BJ (cell line): ENCODE measurements at regions not wholly inside any gene's neighbourhood (a gene's known extent, or its start where the extent isn't known, plus 50 kb on each side); places are given as distances from the start of the nearest gene placed in this dataset.

Source experiments
- CTCF ChIA-PET: fragments of 350-600 bp; formaldehyde crosslinking; extraction: SDS; loops from one replicate; lab custom pipeline; 2021; ENCODE audit warnings: antibody characterized with exemption, inconsistent platforms; lab: Yijun Ruan, JAX
- POLR2A ChIA-PET: fragments of 300-600 bp; sonication (Branson Sonifier 250); formaldehyde crosslinking; extraction: SDS; loops from one replicate; lab custom pipeline; 2021; ENCODE audit warnings: antibody characterized with exemption; lab: Charles Lee
- DNase-seq: peaks from one replicate; pipeline ENCODE4 v3.0.0-alpha.2; 2011; ENCODE audit warnings: low read depth
- H3K27me3 ChIP-seq: 2 replicates; pipeline ENCODE4 v1.6.0; 2011; ENCODE audit warnings: low read length; ENCODE audit not compliant: control insufficient read depth, insufficient read depth
- H3K36me3 ChIP-seq: 2 replicates; pipeline ENCODE4 v1.5.1; 2011; ENCODE audit warnings: low read length; ENCODE audit not compliant: control insufficient read depth, insufficient read depth
- H3K4me3 ChIP-seq: 2 replicates; pipeline ENCODE4 v1.5.1; 2011; ENCODE audit warnings: low read depth, mild to moderate bottlenecking, control low read depth, low read length
- TF ChIP-seq, protein P1 (sequence below): IDR thresholded peaks from 2 replicates; pipeline ENCODE4 v1.5.1; 2011; ENCODE audit warnings: low read depth, mild to moderate bottlenecking, control low read depth, inconsistent platforms, low read length, moderate library complexity; ENCODE audit not compliant: insufficient read depth

DNA sequence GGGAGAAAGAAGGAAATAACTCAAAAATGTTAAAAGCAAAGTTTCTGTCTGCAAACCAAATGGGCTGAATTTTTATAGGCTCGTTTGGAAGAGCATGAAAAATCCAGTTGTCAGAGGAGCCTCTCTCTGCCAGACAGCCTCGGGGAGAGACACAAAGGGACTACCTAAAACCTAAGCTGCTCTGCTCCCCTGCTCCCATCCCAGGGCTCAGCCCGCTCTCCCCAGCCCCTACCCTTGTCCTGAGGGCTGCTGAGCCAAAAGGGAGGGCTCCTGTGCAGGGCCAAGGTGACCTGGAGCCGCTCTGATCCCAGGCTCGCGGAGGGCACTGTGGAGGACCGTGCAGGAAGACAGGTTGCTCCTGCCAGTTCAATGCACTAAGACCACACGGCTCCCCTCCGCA, 96.7 kb upstream of the UQCRFS1 start:
- no peak for DNase-seq
- Histone ChIP-seq H3K4me3 (no peak overlapping the region), H3K27me3 (no peaks in the 10 kb centered on the region), H3K36me3 (no peaks in the 10 kb centered on the region)
- ChIA-PET CTCF (interaction anchor here (0.7 kb wide), 1 partner anchor 47 kb away, joined by 4 read pairs; no protein-coding TSS in a partner anchor), POLR2A (no interaction called here)
- TF ChIP-seq, protein P1, sequence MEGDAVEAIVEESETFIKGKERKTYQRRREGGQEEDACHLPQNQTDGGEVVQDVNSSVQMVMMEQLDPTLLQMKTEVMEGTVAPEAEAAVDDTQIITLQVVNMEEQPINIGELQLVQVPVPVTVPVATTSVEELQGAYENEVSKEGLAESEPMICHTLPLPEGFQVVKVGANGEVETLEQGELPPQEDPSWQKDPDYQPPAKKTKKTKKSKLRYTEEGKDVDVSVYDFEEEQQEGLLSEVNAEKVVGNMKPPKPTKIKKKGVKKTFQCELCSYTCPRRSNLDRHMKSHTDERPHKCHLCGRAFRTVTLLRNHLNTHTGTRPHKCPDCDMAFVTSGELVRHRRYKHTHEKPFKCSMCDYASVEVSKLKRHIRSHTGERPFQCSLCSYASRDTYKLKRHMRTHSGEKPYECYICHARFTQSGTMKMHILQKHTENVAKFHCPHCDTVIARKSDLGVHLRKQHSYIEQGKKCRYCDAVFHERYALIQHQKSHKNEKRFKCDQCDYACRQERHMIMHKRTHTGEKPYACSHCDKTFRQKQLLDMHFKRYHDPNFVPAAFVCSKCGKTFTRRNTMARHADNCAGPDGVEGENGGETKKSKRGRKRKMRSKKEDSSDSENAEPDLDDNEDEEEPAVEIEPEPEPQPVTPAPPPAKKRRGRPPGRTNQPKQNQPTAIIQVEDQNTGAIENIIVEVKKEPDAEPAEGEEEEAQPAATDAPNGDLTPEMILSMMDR: no peak

DNA sequence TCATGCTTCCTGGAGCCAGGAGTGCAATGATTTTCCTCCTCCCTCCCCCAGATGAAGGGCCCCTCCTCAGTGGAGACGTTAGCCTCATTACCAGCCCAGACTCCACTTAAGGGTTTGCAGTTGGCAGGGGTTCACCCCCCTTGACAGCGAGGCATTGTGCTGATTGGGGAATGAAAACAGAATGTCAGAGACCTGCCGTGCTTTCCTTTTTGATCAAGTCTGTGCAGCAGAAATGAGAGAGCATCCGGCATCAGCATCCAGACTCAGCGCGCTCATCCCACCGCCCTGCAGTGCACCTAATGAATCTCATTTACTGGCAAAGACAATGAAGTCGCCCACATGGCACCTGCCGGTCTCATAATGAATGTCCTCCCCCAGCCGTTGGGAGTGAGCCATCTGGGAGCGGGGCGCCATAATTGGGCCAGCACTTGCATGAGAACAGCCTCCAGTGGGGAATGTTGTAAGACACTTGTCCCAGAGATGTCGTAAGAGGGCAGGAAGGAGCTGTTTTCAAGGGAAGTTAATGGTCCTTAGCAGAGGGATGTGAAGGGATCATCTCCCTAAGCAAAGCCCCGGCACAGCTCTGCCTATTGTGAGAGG, 98.3 kb upstream of the UQCRFS1 start:
- TF ChIP-seq, protein P1: no peak
- ChIA-PET POLR2A (no interaction called here), CTCF (no interaction called here)
- H3K36me3 ChIP-seq: no peaks in the 10 kb centered on the region
- DNase-seq: no peak
- no peaks in the 10 kb centered on the region for H3K27me3 ChIP-seq
- no peak overlapping the region for H3K4me3 ChIP-seq

DNA sequence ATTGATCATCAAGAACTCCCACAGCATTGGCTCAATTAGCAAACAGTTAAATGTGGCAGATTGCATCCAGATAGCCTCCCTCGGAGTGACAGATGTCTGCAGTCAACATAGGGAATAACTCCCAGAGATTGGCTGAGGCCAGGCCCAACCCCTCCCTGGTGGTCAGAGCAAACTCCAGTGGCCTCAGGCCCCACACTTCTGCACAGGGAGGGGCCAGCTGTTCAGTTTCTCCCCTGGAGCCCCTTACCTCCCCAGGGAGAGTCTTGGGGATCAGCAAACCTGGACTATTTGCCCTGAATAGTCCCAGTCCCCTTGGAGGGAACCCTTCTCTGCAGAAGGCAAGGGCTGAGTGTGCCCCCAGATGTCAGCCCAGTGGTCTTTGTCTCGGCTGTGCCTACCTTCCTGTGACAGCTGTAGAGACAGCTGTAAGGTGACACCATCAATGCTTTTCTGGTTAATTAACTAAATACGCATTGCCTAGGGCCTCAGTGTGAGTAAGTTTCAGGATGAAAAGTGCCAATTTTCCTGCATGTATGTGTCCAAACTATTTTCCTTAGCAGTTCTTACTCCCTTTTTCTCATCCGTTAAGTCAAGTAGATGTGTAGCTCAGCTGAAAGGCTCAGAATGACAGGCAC, 102.7 kb upstream of the UQCRFS1 start:
- no peaks in the 10 kb centered on the region for H3K36me3 ChIP-seq
- ChIA-PET POLR2A (no interaction called here), CTCF (no interaction called here)
- no peaks in the 10 kb centered on the region for H3K27me3 ChIP-seq
- DNase-seq: no peak
- no peak overlapping the region for H3K4me3 ChIP-seq
- TF ChIP-seq, protein P1: no peak

DNA sequence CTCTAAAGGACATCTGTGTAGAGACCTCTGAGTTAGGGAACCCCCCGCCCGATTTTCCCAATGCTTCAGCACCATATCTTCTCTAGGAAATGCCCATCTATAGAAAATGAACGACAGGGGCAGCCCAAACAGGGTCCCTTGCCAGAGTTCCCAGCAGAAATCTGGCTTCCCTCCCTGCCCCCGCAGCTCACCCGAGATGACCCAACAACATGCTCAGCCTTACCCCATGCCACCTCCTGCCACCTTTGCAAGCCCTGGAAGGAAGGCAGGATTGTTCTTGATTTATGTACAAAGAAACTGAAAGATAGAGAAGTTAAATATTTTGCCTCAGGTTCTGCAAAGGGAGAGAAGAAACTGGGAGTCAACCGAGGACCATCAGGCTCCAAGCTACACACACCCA, 105.6 kb upstream of the UQCRFS1 start:
- Histone ChIP-seq H3K27me3 (no peaks in the 10 kb centered on the region), H3K36me3 (no peaks in the 10 kb centered on the region), H3K4me3 (no peak overlapping the region)
- TF ChIP-seq, protein P1: no peak
- POLR2A ChIA-PET: no interaction called here
- CTCF ChIA-PET: no interaction called here
- DNase-seq: no peak

DNA sequence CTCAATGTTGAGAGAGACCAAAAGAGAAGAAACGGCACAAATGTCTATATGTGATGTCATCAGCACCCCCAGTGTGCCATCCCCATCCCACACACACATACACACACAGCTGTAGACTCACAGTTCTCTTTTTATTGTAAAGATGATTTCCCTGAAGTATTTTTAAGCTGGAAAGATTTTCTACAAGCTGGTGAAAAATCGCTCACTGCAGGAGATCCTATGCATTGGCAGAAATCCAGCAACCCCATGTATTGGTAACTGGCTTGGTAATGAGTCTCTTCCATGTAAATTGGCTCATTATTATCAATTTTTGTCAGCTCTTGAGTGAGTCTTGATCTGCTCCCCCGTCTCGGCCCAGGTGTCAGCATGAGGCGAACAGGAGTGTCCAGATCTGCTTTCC, 107.1 kb upstream of the UQCRFS1 start:
- no peak overlapping the region for H3K4me3 ChIP-seq
- ChIA-PET POLR2A (no interaction called here), CTCF (no interaction called here)
- H3K36me3 ChIP-seq: no peaks in the 10 kb centered on the region
- TF ChIP-seq, protein P1: no peak
- H3K27me3 ChIP-seq: no peaks in the 10 kb centered on the region
- DNase-seq: no peak
